Panc1 (cell line): ENCODE measurements at regions not wholly inside any gene's neighbourhood (a gene's known extent, or its start where the extent isn't known, plus 50 kb on each side); places are given as distances from the start of the nearest gene placed in this dataset.

Experiments used
- ATAC-seq: fragments of 200-7000 bp; cut with Tn5 transposase; 2 replicates; pipeline ENCODE4 v1.9.1; 2020; ENCODE audit warnings: mild to moderate bottlenecking, moderate library complexity
- BruUV-seq: library from RNA; stranded (reverse); fragments of 400-500 nt; replicated peaks from 2 replicates; lab custom pipeline; 2021; lab: Mats Ljungman, UMichigan
- CTCF ChIA-PET: fragments of 300-600 bp; sonication (Branson Sonifier 250); formaldehyde crosslinking; loops from one replicate; lab custom pipeline; 2022; ENCODE audit warnings: antibody characterized with exemption; lab: Charles Lee
- POLR2A ChIA-PET: fragments of 300-600 bp; sonication (Branson Sonifier 250); formaldehyde crosslinking; loops from one replicate; lab custom pipeline; 2022; ENCODE audit warnings: antibody characterized with exemption; lab: Charles Lee
- DNase-seq: peaks from one replicate; pipeline ENCODE4 v3.0.0-alpha.2; 2010; ENCODE audit warnings: low read depth, low spot score
- H3K27ac ChIP-seq: 2 replicates; pipeline ENCODE4 v1.5.1; 2011; ENCODE audit warnings: mild to moderate bottlenecking, low read length, inconsistent platforms
- H3K27me3 ChIP-seq: fragments of 200-500 bp; sonication (Bioruptor generic); 2 replicates; pipeline ENCODE4 v1.6.0; 2014; ENCODE audit warnings: low read length, inconsistent platforms; ENCODE audit not compliant: control insufficient read depth, insufficient read depth
- H3K36me3 ChIP-seq: fragments of 200-500 bp; sonication (Bioruptor generic); 2 replicates; pipeline ENCODE4 v1.5.1; 2014; ENCODE audit warnings: inconsistent platforms, mild to moderate bottlenecking, low read length, moderate library complexity; ENCODE audit not compliant: control insufficient read depth, insufficient read depth
- H3K4me1 ChIP-seq: 2 replicates; pipeline ENCODE4 v1.5.1; 2011; ENCODE audit warnings: inconsistent platforms, mild to moderate bottlenecking, low read length, moderate library complexity; ENCODE audit not compliant: control insufficient read depth, insufficient read depth
- H3K4me3 ChIP-seq, 2 experiments: 2 replicates each; pipeline ENCODE4 v1.5.1; 2011 to 2012; ENCODE audit warnings: low read depth in 2 of 2, low read length in 2 of 2, mild to moderate bottlenecking in 2 of 2, inconsistent platforms in 1 of 2, moderate library complexity in 1 of 2
- H3K9me3 ChIP-seq: fragments of 200-500 bp; sonication (Bioruptor generic); 2 replicates; pipeline ENCODE4 v1.5.1; 2014; ENCODE audit warnings: low read depth, mild to moderate bottlenecking, inconsistent platforms, low read length, moderate library complexity; ENCODE audit not compliant: control insufficient read depth, insufficient read depth
- POLR2AphosphoS5 ChIP-seq: IDR thresholded peaks from 2 replicates; pipeline ENCODE4 v1.6.1; 2012; ENCODE audit warnings: mild to moderate bottlenecking, low read depth, low read length, moderate library complexity
- SIN3A ChIP-seq: IDR thresholded peaks from 2 replicates; pipeline ENCODE4 v1.6.1; 2012; ENCODE audit warnings: low read depth, mild to moderate bottlenecking, low read length, moderate library complexity, borderline replicate concordance; ENCODE audit not compliant: insufficient read depth
- TCF7L2 ChIP-seq: IDR thresholded peaks from 2 replicates; pipeline ENCODE4 v1.6.1; 2011; ENCODE audit warnings: mild to moderate bottlenecking, low read depth, low read length, inconsistent platforms
- in situ Hi-C: cut with HindIII; loops from 2 replicates; pipeline ENCODE4 v1.10.0; 2016; ENCODE audit warnings: low sequenced_read_pairs, low pct_unique_long_range_greater_than_20kb
- intact Hi-C: fragments of 100-400 bp; cut with micrococcal nuclease; formaldehyde crosslinking; loops from one replicate; pipeline ENCODE4 v1.10.0; 2022; ENCODE audit not compliant: unreplicated experiment
- TF ChIP-seq, protein P1 (sequence below): fragments of 450-650 bp; IDR thresholded peaks from 2 replicates; pipeline ENCODE4 v1.5.1; 2017; ENCODE audit warnings: mild to moderate bottlenecking
- TF ChIP-seq, protein P2 (sequence below), 2 experiments: IDR thresholded peaks; 2 replicates each; pipeline ENCODE4 v1.6.1; 2011 to 2012; ENCODE audit warnings: low read depth in 2 of 2, control low read depth in 1 of 2, low read length in 1 of 2, mild to moderate bottlenecking in 1 of 2, moderate library complexity in 1 of 2; ENCODE audit not compliant: insufficient read depth in 1 of 2

DNA sequence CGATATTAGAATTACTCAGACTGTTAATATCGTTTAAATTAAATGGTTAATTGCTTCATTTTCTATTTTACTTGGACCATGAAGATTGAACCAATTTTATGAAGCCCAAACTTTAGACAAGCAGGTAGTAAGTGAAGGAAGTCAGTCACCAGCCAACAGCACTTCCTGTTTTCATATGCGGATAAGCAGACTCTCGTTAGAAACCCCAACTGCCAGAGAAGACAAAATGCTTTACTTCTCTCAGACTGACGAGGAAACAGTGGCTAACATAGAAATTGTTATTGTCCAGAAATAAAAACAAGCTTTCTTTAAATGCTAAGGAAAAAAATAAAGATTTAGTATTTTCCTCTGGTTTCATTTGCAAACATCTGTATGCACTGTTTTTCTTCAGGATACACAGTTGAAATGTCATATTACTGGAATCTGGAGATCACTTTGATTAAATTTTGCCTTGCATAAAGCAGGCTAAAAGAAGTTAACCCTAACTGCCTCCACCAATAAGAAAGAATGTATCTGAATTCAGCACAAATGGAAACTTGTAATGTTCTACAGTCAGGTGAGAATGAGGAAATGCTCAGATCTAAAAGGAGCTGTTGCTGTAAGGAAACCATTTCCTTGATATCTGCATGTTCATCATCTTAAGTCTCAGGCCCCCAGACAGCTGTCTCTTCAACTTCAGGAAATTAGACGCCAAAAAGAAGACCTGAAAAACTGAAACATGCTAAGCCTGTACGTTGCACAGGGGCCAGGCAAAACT, 129.8 kb upstream of the SAMSN1 start:
- H3K36me3 ChIP-seq: no peaks in the 10 kb centered on the region
- DNase-seq (no peak), ATAC-seq (no peak)
- H3K4me3 ChIP-seq: no peak overlapping the region
- no TSS peak for BruUV-seq
- POLR2A ChIA-PET: no interaction called here
- no peak overlapping the region for H3K27ac ChIP-seq
- intact Hi-C loops: no loop called here
- H3K27me3 ChIP-seq: no peaks in the 10 kb centered on the region
- H3K4me1 ChIP-seq: no peaks in the 10 kb centered on the region
- TF ChIP-seq, protein P1, sequence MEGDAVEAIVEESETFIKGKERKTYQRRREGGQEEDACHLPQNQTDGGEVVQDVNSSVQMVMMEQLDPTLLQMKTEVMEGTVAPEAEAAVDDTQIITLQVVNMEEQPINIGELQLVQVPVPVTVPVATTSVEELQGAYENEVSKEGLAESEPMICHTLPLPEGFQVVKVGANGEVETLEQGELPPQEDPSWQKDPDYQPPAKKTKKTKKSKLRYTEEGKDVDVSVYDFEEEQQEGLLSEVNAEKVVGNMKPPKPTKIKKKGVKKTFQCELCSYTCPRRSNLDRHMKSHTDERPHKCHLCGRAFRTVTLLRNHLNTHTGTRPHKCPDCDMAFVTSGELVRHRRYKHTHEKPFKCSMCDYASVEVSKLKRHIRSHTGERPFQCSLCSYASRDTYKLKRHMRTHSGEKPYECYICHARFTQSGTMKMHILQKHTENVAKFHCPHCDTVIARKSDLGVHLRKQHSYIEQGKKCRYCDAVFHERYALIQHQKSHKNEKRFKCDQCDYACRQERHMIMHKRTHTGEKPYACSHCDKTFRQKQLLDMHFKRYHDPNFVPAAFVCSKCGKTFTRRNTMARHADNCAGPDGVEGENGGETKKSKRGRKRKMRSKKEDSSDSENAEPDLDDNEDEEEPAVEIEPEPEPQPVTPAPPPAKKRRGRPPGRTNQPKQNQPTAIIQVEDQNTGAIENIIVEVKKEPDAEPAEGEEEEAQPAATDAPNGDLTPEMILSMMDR: no peak
- TF ChIP-seq SIN3A: no peak
- no peak for TF ChIP-seq POLR2AphosphoS5
- H3K9me3 ChIP-seq: no peaks in the 10 kb centered on the region
- in situ Hi-C loops: no loop called here
- CTCF ChIA-PET: no interaction called here

DNA sequence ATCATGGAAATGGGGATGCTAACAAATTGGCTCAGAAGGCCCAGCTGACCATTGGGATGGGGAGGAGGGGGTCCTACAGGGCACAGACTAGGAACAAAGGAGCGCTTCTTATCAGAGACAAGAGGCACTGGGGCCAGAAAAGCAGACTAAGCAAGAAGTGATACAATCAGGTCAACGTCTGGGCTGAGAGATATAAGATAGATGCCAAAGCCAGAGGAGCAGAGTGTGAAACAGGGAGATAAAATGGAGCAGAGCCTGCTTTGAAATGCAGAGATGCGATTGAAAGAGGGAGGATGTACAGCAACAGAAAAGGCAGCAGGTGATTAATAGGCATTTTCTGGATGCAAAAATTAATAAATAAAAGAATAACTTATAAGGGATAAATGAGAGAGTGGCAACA, 127.5 kb upstream of the SAMSN1 start:
- ChIA-PET CTCF (no interaction called here), POLR2A (no interaction called here)
- in situ Hi-C loops (no loop called here), intact Hi-C loops (no loop called here)
- no TSS peak for BruUV-seq
- TF ChIP-seq, protein P2, sequence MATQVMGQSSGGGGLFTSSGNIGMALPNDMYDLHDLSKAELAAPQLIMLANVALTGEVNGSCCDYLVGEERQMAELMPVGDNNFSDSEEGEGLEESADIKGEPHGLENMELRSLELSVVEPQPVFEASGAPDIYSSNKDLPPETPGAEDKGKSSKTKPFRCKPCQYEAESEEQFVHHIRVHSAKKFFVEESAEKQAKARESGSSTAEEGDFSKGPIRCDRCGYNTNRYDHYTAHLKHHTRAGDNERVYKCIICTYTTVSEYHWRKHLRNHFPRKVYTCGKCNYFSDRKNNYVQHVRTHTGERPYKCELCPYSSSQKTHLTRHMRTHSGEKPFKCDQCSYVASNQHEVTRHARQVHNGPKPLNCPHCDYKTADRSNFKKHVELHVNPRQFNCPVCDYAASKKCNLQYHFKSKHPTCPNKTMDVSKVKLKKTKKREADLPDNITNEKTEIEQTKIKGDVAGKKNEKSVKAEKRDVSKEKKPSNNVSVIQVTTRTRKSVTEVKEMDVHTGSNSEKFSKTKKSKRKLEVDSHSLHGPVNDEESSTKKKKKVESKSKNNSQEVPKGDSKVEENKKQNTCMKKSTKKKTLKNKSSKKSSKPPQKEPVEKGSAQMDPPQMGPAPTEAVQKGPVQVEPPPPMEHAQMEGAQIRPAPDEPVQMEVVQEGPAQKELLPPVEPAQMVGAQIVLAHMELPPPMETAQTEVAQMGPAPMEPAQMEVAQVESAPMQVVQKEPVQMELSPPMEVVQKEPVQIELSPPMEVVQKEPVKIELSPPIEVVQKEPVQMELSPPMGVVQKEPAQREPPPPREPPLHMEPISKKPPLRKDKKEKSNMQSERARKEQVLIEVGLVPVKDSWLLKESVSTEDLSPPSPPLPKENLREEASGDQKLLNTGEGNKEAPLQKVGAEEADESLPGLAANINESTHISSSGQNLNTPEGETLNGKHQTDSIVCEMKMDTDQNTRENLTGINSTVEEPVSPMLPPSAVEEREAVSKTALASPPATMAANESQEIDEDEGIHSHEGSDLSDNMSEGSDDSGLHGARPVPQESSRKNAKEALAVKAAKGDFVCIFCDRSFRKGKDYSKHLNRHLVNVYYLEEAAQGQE (IDR thresholded peaks at IDR 0.05; ENCODE audit: insufficient read depth in 1 of 2, low read depth in 2 of 2, low read length in 1 of 2): no peak
- TF ChIP-seq POLR2AphosphoS5 (no peak), SIN3A (no peak), TCF7L2 (no peak)
- TF ChIP-seq, protein P1: no peak
- Histone ChIP-seq H3K9me3 (no peaks in the 10 kb centered on the region), H3K27me3 (no peaks in the 10 kb centered on the region), H3K36me3 (no peaks in the 10 kb centered on the region), H3K27ac (no peak overlapping the region), H3K4me1 (no peaks in the 10 kb centered on the region), H3K4me3 (no peak overlapping the region)
- ATAC-seq (no peak), DNase-seq (no peak)
